ENCODE measurements at regions not wholly inside any gene's neighbourhood (a gene's known extent, or its start where the extent isn't known, plus 50 kb on each side); places are given as distances from the start of the nearest gene placed in this dataset.

GRCh38 chr4:137934911-137935310 lies 307.2 kb downstream of the SLC7A11 start:
- TF ChIP-seq CTCF (IDR thresholded peaks at IDR 0.05) (no peak), POLR2A (IDR thresholded peaks at IDR 0.05) (no peak)
